Lower lobe of right lung (tissue), 2 donors: ENCODE measurements at regions not wholly inside any gene's neighbourhood (a gene's known extent, or its start where the extent isn't known, plus 50 kb on each side); places are given as distances from the start of the nearest gene placed in this dataset.

Experiments
- ATAC-seq, 2 donors: fragments of 200-7000 bp; cut with Tn5 transposase; one replicate each; pipeline ENCODE4 v1.9.1; 2020 to 2022; ENCODE audit warnings: mild to moderate bottlenecking in 2 of 2, moderate library complexity in 2 of 2
- DNase-seq: peaks from one replicate; pipeline ENCODE4 v3.0.0-alpha.2; 2020
- H3K27ac ChIP-seq: fragments of 200-600 bp; one replicate; pipeline ENCODE4 v1.8.0; 2022
- H3K27me3 ChIP-seq: fragments of 200-600 bp; one replicate; pipeline ENCODE4 v1.8.0; 2022; ENCODE audit warnings: low read depth
- H3K36me3 ChIP-seq: fragments of 200-600 bp; one replicate; pipeline ENCODE4 v1.8.0; 2022; ENCODE audit warnings: mild to moderate bottlenecking
- H3K4me1 ChIP-seq: fragments of 200-600 bp; one replicate; pipeline ENCODE4 v1.8.0; 2022
- H3K4me3 ChIP-seq: fragments of 200-600 bp; one replicate; pipeline ENCODE4 v1.8.0; 2022; ENCODE audit warnings: mild to moderate bottlenecking
- H3K9me3 ChIP-seq: fragments of 200-600 bp; one replicate; pipeline ENCODE4 v1.8.0; 2022
- intact Hi-C: fragments of 100-400 bp; cut with DNase I; formaldehyde crosslinking; loops from one replicate; pipeline ENCODE4 v1.11.0; 2022
- TF ChIP-seq, protein P1 (sequence below): fragments of 200-600 bp; IDR thresholded peaks from one replicate; pipeline ENCODE4 v1.8.0; 2022; ENCODE audit warnings: antibody characterized with exemption, mild to moderate bottlenecking
- donor health status: DM: no; HTN: yes; CAD: no; lungs with severe emphysema.

DNA sequence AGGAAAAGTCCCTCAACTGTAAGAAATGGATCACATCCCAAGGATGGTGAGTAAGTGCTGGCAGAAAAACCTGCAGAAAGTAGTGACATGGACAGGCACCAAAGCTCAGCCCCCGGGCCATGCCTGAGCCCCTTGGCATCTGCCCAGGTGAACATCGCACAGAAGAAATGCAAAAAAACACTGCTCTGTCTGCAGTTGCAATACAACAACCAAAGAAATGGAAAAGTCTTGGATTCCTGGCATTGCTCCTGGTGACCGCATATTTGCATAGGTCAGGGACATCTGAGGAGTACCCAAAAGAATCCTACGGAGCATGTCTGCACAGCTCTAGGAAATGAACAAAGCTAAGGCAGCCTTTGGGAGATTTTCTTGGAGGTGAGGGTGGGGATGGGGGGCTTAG lies 63.1 kb upstream of the PTPRT start:
- DNase-seq (no peak), ATAC-seq (no peak)
- TF ChIP-seq, protein P1, sequence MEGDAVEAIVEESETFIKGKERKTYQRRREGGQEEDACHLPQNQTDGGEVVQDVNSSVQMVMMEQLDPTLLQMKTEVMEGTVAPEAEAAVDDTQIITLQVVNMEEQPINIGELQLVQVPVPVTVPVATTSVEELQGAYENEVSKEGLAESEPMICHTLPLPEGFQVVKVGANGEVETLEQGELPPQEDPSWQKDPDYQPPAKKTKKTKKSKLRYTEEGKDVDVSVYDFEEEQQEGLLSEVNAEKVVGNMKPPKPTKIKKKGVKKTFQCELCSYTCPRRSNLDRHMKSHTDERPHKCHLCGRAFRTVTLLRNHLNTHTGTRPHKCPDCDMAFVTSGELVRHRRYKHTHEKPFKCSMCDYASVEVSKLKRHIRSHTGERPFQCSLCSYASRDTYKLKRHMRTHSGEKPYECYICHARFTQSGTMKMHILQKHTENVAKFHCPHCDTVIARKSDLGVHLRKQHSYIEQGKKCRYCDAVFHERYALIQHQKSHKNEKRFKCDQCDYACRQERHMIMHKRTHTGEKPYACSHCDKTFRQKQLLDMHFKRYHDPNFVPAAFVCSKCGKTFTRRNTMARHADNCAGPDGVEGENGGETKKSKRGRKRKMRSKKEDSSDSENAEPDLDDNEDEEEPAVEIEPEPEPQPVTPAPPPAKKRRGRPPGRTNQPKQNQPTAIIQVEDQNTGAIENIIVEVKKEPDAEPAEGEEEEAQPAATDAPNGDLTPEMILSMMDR, result no peak
- H3K4me1 ChIP-seq, result no peaks in the 10 kb centered on the region
- H3K27ac ChIP-seq, result no peak overlapping the region
- H3K4me3 ChIP-seq, result no peak overlapping the region
- no peaks in the 10 kb centered on the region for H3K9me3 ChIP-seq
- intact Hi-C loops, result no loop called here
- H3K27me3 ChIP-seq, result no peaks in the 10 kb centered on the region
- no peaks in the 10 kb centered on the region for H3K36me3 ChIP-seq

DNA sequence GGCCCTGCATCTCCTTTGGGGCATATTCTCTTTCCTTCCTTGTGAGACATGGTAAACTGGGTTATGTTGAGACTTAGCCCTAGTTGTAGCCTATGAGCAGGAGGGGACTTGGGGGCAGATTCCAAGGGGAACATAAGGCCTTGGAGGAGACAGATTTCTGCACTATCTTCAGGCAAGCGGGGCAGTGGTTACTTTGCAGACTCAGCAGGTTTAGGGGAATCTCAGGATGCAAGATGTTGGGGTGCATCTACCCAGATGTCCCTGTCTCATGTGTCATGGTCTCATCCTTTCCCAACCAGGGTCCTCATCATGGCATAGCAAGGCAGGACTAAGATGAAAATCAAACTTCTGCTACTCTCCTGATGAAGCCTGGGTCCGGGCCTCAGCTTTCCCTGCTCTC lies 58.6 kb upstream of the PTPRT start:
- no peaks in the 10 kb centered on the region for H3K27me3 ChIP-seq
- no peak overlapping the region for H3K27ac ChIP-seq
- H3K4me3 ChIP-seq, result no peak overlapping the region
- no peak for ATAC-seq
- intact Hi-C loops, result no loop called here
- no peak for DNase-seq
- no peaks in the 10 kb centered on the region for H3K9me3 ChIP-seq
- TF ChIP-seq, protein P1, result no peak
- no peaks in the 10 kb centered on the region for H3K4me1 ChIP-seq
- no peaks in the 10 kb centered on the region for H3K36me3 ChIP-seq

DNA sequence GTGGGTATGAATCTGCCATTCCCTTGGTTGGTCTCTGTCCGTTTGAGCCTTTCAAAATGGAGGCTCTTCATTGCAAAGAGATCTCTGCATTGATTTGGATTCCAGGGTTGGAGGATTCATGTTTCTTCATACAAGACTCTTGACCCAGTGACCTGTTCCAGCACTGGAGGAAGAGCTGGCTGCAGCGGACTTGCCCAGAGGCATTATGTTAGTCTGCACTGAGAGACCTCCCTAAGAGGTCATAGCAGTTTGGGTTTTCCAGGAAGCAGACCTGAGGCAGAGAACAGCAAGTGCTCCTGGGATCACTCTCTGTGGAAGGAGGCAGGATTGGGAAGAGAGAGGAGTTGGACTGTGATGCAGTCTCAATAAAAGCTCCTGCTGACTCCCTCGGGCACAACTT lies 57.7 kb upstream of the PTPRT start:
- Histone ChIP-seq H3K36me3 (no peaks in the 10 kb centered on the region), H3K27me3 (no peaks in the 10 kb centered on the region), H3K27ac (no peak overlapping the region), H3K4me1 (no peaks in the 10 kb centered on the region), H3K9me3 (no peaks in the 10 kb centered on the region), H3K4me3 (no peak overlapping the region)
- ATAC-seq (no peak), DNase-seq (no peak)
- TF ChIP-seq, protein P1, result no peak
- intact Hi-C loops, result no loop called here

DNA sequence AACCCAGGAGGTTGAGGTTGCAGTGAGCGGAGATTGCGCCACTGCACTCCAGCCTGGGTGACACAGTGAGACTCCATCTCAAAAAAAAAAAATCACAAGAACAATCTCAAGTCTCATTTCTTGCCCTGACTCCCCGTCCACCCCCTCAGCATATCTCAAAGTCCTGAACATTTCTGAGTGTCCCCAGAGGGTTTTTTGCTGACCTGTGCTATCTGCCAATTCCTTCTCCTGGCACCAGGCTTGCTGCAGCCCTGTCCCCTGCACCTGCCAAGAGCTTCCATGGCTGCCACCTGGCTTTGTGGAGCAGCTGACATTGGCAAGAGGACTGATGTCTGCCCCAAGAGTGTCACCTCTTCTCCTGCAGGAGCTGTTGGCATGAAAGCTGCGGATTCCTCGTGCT lies 54.9 kb upstream of the PTPRT start:
- no peak for ATAC-seq
- Histone ChIP-seq H3K4me1 (no peaks in the 10 kb centered on the region), H3K27me3 (peaks cover 3% of the 10 kb centered on the region), H3K4me3 (no peak overlapping the region), H3K27ac (no peak overlapping the region), H3K36me3 (no peaks in the 10 kb centered on the region), H3K9me3 (no peaks in the 10 kb centered on the region)
- TF ChIP-seq, protein P1, result no peak
- no peak for DNase-seq
- intact Hi-C loops, result no loop called here

DNA sequence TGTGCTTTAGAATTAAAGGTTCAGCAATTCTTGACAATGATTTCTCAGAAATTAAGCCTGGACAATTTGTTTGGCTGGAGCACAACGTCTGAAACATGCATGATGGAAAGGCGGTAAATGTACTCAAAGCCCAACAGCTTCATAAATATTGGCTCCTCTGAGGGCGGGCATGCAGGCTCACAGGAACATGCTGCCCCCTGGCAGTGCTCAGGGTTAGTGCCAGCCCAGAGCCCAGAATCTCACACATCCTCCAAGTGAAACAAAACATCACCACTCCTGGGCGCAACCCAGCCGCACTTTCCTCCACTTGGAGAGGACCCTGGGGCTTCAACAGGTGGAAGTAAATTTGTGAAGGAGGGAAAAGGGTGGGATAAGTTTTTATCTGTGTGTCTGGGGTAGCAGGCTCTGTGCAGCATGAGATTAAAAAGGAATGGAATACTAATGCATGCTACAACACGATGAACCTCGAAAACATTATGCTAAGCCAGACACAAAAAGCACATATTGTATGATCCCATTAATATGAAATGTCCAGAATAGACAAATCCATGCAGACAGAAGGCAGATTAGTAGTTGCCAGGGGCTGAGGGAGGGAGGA lies 54.1 kb upstream of the PTPRT start:
- no peaks in the 10 kb centered on the region for H3K36me3 ChIP-seq
- H3K27ac ChIP-seq, result no peak overlapping the region
- intact Hi-C loops, result no loop called here
- TF ChIP-seq, protein P1, result peak; percentile 28
- peak in 1 of 2 donors; percentile 45 for ATAC-seq
- peaks cover 3% of the 10 kb centered on the region for H3K27me3 ChIP-seq
- H3K4me3 ChIP-seq, result no peak overlapping the region
- no peaks in the 10 kb centered on the region for H3K4me1 ChIP-seq
- DNase-seq, result no peak
- no peaks in the 10 kb centered on the region for H3K9me3 ChIP-seq
